Astrocyte of the spinal cord (primary cell): ENCODE measurements at regions not wholly inside any gene's neighbourhood (a gene's known extent, or its start where the extent isn't known, plus 50 kb on each side); places are given as distances from the start of the nearest gene placed in this dataset.
A peak's percentile ranks its signal among the peaks of the same experiment; 100 is the strongest.

ENCODE experiments used
- DNase-seq: peaks from one replicate; pipeline ENCODE4 v3.0.0; 2011; ENCODE audit warnings: low read depth, low spot score
- H3K4me3 ChIP-seq: 2 replicates; pipeline ENCODE4 v1.5.1; 2011; ENCODE audit warnings: low read depth, mild to moderate bottlenecking, low read length, moderate library complexity
- CTCF ChIP-seq: IDR thresholded peaks from 2 replicates; pipeline ENCODE4 v1.5.1; 2012; ENCODE audit warnings: low read depth, mild to moderate bottlenecking, low read length, inconsistent platforms
- in situ Hi-C: cut with HindIII; loops from 2 replicates; pipeline ENCODE4 v1.10.0; 2017; ENCODE audit warnings: low sequenced_read_pairs

- no peak overlapping the region for H3K4me3 ChIP-seq
- DNase-seq, result no peak
- in situ Hi-C loops, result no loop called here
- TF ChIP-seq CTCF, result no peak
Measured at GRCh38 chr2:181114021-181114420, 133.6 kb downstream of the UBE2E3 start.

- no peak for DNase-seq
- no peak overlapping the region for H3K4me3 ChIP-seq
- TF ChIP-seq CTCF, result no peak
- in situ Hi-C loops, result no loop called here
Measured at GRCh38 chr2:181116261-181116660, 135.9 kb downstream of the UBE2E3 start.

GRCh38 chr2:181117206-181117925 lies 137.0 kb downstream of the UBE2E3 start:
- TF ChIP-seq CTCF, result no peak

GRCh38 chr2:181120625-181121024 lies 140.2 kb downstream of the UBE2E3 start:
- TF ChIP-seq CTCF, result no peak
- in situ Hi-C loops, result no loop called here
- DNase-seq, result peak; percentile 10
- H3K4me3 ChIP-seq, result no peak overlapping the region

More at GRCh38 chr2:181117206-181117925, 137.0 kb downstream of the UBE2E3 start:
- in situ Hi-C loops, result no loop called here
- no peak overlapping the region for H3K4me3 ChIP-seq
- DNase-seq, result no peak

GRCh38 chr2:181121996-181122395 lies 141.6 kb downstream of the UBE2E3 start:
- no peak for DNase-seq
- in situ Hi-C loops, result no loop called here
- no peak for TF ChIP-seq CTCF
- H3K4me3 ChIP-seq, result no peak overlapping the region

GRCh38 chr2:181122601-181123000 lies 142.2 kb downstream of the UBE2E3 start:
- TF ChIP-seq CTCF, result no peak
- no peak overlapping the region for H3K4me3 ChIP-seq
- in situ Hi-C loops, result no loop called here
- no peak for DNase-seq
